HG02610 (cell line): ENCODE measurements at regions not wholly inside any gene's neighbourhood (a gene's known extent, or its start where the extent isn't known, plus 50 kb on each side); places are given as distances from the start of the nearest gene placed in this dataset.
A peak's percentile ranks its signal among the peaks of the same experiment; 100 is the strongest.
"Not testable (repeated sequence)": the region's sequence is repeated elsewhere in the genome, so short reads cannot be mapped to it uniquely, and the experiment has no call there.

Source experiments
- ATAC-seq: cut with Tn5 transposase; IDR thresholded peaks from one replicate; pipeline ENCODE4 v1.9.1; 2021; ENCODE audit warnings: mild to moderate bottlenecking, moderate library complexity; ENCODE audit not compliant: unreplicated experiment

GRCh38 chr3:88283242-88283592 is 133.5 kb downstream of the C3orf38 start:
- ATAC-seq = no peak

GRCh38 chr3:88291486-88291885 is 141.7 kb downstream of the C3orf38 start:
- no peak for ATAC-seq

- ATAC-seq = no peak
These were observed 148.4 kb downstream of the C3orf38 start for GRCh38 chr3:88298189-88298588.

GRCh38 chr3:88301273-88301995 is 151.7 kb downstream of the C3orf38 start:
- ATAC-seq = no peak

GRCh38 chr3:88301996-88302393 is 152.2 kb downstream of the C3orf38 start:
- no peak for ATAC-seq

GRCh38 chr3:88303331-88303904 is 153.7 kb downstream of the C3orf38 start:
- not testable (repeated sequence) for ATAC-seq

GRCh38 chr3:88307666-88308065 is 157.9 kb downstream of the C3orf38 start:
- ATAC-seq = no peak

- ATAC-seq = peak; percentile 54
These were observed 162.1 kb downstream of the C3orf38 start for GRCh38 chr3:88311826-88312225.

- no peak for ATAC-seq
These were observed 162.5 kb downstream of the C3orf38 start for GRCh38 chr3:88312256-88312655.

- ATAC-seq = no peak
These were observed 168.3 kb downstream of the C3orf38 start for GRCh38 chr3:88318067-88318466.

GRCh38 chr3:88321363-88322050 is 171.7 kb downstream of the C3orf38 start:
- ATAC-seq = no peak

GRCh38 chr3:88324788-88325187 is 175.0 kb downstream of the C3orf38 start:
- ATAC-seq = no peak

GRCh38 chr3:88334187-88334868 is 184.6 kb downstream of the C3orf38 start:
- no peak for ATAC-seq

GRCh38 chr3:88336894-88337293 is 187.1 kb downstream of the C3orf38 start:
- ATAC-seq = no peak

GRCh38 chr3:88343264-88343663 is 193.5 kb downstream of the C3orf38 start:
- no peak for ATAC-seq

GRCh38 chr3:88346643-88347042 is 196.9 kb downstream of the C3orf38 start:
- no peak for ATAC-seq

GRCh38 chr3:88362428-88362827 is 212.7 kb downstream of the C3orf38 start:
- ATAC-seq = no peak

- ATAC-seq = no peak
These were observed 215.2 kb downstream of the C3orf38 start for GRCh38 chr3:88364926-88365325.

GRCh38 chr3:88369337-88369736 is 219.6 kb downstream of the C3orf38 start:
- ATAC-seq = no peak

- no peak for ATAC-seq
These were observed 220.0 kb downstream of the C3orf38 start for GRCh38 chr3:88369767-88370166.

GRCh38 chr3:88385090-88385489 is 235.3 kb downstream of the C3orf38 start:
- ATAC-seq = peak; percentile 57

GRCh38 chr3:88398581-88398980 is 248.8 kb downstream of the C3orf38 start:
- ATAC-seq = no peak
